ENCODE measurements at regions not wholly inside any gene's neighbourhood (a gene's known extent, or its start where the extent isn't known, plus 50 kb on each side); places are given as distances from the start of the nearest gene placed in this dataset.

GRCh38 chr12:92496790-92497189, 206.0 kb upstream of the PLEKHG7 start:
- no peaks in the 10 kb centered on the region for H3K27me3 ChIP-seq
- H3K27ac ChIP-seq = no peak overlapping the region
- ATAC-seq (no peak), DNase-seq (no peak)
- H3K36me3 ChIP-seq = no peaks in the 10 kb centered on the region
- intact Hi-C loops (cut with DNase I) = no loop called here
- peaks cover 0 to 3% (median 0%) of the 10 kb centered on the region in 12 donors for H3K9me3 ChIP-seq
- H3K4me1 ChIP-seq = peaks cover 0 to 20% (median 5%) of the 10 kb centered on the region in 12 donors
- TF ChIP-seq, protein P1, sequence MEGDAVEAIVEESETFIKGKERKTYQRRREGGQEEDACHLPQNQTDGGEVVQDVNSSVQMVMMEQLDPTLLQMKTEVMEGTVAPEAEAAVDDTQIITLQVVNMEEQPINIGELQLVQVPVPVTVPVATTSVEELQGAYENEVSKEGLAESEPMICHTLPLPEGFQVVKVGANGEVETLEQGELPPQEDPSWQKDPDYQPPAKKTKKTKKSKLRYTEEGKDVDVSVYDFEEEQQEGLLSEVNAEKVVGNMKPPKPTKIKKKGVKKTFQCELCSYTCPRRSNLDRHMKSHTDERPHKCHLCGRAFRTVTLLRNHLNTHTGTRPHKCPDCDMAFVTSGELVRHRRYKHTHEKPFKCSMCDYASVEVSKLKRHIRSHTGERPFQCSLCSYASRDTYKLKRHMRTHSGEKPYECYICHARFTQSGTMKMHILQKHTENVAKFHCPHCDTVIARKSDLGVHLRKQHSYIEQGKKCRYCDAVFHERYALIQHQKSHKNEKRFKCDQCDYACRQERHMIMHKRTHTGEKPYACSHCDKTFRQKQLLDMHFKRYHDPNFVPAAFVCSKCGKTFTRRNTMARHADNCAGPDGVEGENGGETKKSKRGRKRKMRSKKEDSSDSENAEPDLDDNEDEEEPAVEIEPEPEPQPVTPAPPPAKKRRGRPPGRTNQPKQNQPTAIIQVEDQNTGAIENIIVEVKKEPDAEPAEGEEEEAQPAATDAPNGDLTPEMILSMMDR (IDR thresholded peaks at IDR 0.05) = no peak
- no peak for TF ChIP-seq POLR2A (IDR thresholded peaks at IDR 0.05)
- 73 to 89% (median 86%) methylated on average over 1 of the region's 1 CpG for WGBS, 4 donors
- no peak overlapping the region for H3K4me3 ChIP-seq

GRCh38 chr12:92495108-92495507, 207.7 kb upstream of the PLEKHG7 start:
- Histone ChIP-seq H3K4me1 (peaks cover 0 to 20% (median 4%) of the 10 kb centered on the region in 12 donors), H3K27ac (peak overlapping the region in 5 of 12 donors; percentile 12 to 69 (median 32)), H3K4me3 (no peak overlapping the region), H3K9me3 (peaks cover 0 to 6% (median 0%) of the 10 kb centered on the region in 12 donors), H3K36me3 (no peaks in the 10 kb centered on the region), H3K27me3 (no peaks in the 10 kb centered on the region)
- no peak for TF ChIP-seq POLR2A (IDR thresholded peaks at IDR 0.05)
- TF ChIP-seq, protein P1 (IDR thresholded peaks at IDR 0.05) = no peak
- peak in 3 of 4 donors; percentile 42 to 83 (median 80) for ATAC-seq
- no peak for DNase-seq
- intact Hi-C loops (cut with DNase I) = no loop called here

GRCh38 chr12:92493816-92494215, 209.0 kb upstream of the PLEKHG7 start:
- peaks cover 0 to 6% (median 0%) of the 10 kb centered on the region in 12 donors for H3K9me3 ChIP-seq
- ATAC-seq (peak in 1 of 4 donors; percentile 52), DNase-seq (no peak)
- H3K4me1 ChIP-seq = peaks cover 0 to 17% (median 4%) of the 10 kb centered on the region in 12 donors
- no peak overlapping the region for H3K27ac ChIP-seq
- H3K27me3 ChIP-seq = no peaks in the 10 kb centered on the region
- TF ChIP-seq, protein P1 (IDR thresholded peaks at IDR 0.05) = no peak
- no peak for TF ChIP-seq POLR2A (IDR thresholded peaks at IDR 0.05)
- no peaks in the 10 kb centered on the region for H3K36me3 ChIP-seq
- intact Hi-C loops (cut with DNase I) = no loop called here
- no peak overlapping the region for H3K4me3 ChIP-seq

DNA sequence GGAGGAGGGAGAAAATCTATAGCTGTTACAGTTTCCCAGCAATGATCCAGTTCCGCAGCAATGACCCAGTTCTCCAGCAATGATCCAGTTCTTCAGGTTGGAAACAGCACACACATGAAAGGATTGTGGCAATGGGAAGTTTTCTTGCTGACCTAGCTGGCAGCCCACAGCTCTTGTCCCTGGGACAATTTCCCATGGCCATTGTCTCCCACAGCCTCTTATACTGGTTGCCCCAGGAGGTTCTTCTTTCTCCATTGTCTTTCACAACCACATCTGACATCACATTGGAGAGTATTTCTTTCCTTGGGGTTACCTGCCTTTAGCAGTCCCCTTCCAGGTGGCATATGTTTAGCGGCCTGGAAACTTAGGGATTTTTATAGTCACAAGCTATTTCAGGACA, 209.8 kb upstream of the PLEKHG7 start:
- H3K27ac ChIP-seq = no peak overlapping the region
- intact Hi-C loops (cut with DNase I) = no loop called here
- no peak overlapping the region for H3K4me3 ChIP-seq
- peaks cover 0 to 13% (median 3%) of the 10 kb centered on the region in 12 donors for H3K4me1 ChIP-seq
- WGBS, 4 donors = 97 to 100% (median 99%) methylated on average over 2 of the region's 2 CpGs
- peaks cover 0 to 6% (median 0%) of the 10 kb centered on the region in 12 donors for H3K9me3 ChIP-seq
- TF ChIP-seq, protein P1 (IDR thresholded peaks at IDR 0.05) = no peak
- H3K27me3 ChIP-seq = no peaks in the 10 kb centered on the region
- no peak for ATAC-seq
- no peaks in the 10 kb centered on the region for H3K36me3 ChIP-seq
- no peak for DNase-seq

Data from heart left ventricle (tissue), 16 donors.